OCI-LY7 (cell line): ENCODE measurements at regions not wholly inside any gene's neighbourhood (a gene's known extent, or its start where the extent isn't known, plus 50 kb on each side); places are given as distances from the start of the nearest gene placed in this dataset.

Experiments
- BruUV-seq: library from RNA; stranded (reverse); fragments of 400-500 nt; replicated peaks from 2 replicates; lab custom pipeline; 2021; lab: Mats Ljungman, UMichigan
- CTCF ChIA-PET: fragments of 300-600 bp; sonication (Branson Sonifier 250); formaldehyde crosslinking; loops from one replicate; lab custom pipeline; 2022; ENCODE audit warnings: antibody characterized with exemption; ENCODE audit not compliant: unreplicated experiment; lab: Charles Lee
- POLR2A ChIA-PET: fragments of 300-600 bp; sonication (Branson Sonifier 250); formaldehyde crosslinking; loops from one replicate; lab custom pipeline; 2022; ENCODE audit warnings: antibody characterized with exemption; lab: Charles Lee
- DNase-seq: peaks from one replicate; pipeline ENCODE4 v3.0.0-alpha.2; 2015; ENCODE audit warnings: low spot score
- H2AFZ ChIP-seq: fragments of 200-600 bp; sonication (generic), shearing (Covaris generic); 2 replicates; pipeline ENCODE4 v1.6.1; 2014; ENCODE audit warnings: mild to moderate bottlenecking, antibody characterized with exemption, low read length, moderate library complexity
- H3K27ac ChIP-seq: fragments of 200-600 bp; sonication (generic); 2 replicates; pipeline ENCODE4 v1.5.1; 2014; ENCODE audit warnings: mixed run types, low read depth, mild to moderate bottlenecking, moderate library complexity, low read length, inconsistent platforms; ENCODE audit not compliant: poor library complexity, severe bottlenecking
- H3K36me3 ChIP-seq: fragments of 200-600 bp; sonication (generic); 2 replicates; pipeline ENCODE4 v1.6.1; 2014; ENCODE audit warnings: mild to moderate bottlenecking, antibody characterized with exemption, low read length, moderate library complexity, mixed read lengths; ENCODE audit not compliant: insufficient read depth
- H3K4me1 ChIP-seq: fragments of 200-600 bp; sonication (generic); 2 replicates; pipeline ENCODE4 v1.5.1; 2014; ENCODE audit warnings: mild to moderate bottlenecking, low read length; ENCODE audit not compliant: insufficient read depth, poor library complexity, severe bottlenecking
- H3K4me2 ChIP-seq: fragments of 200-600 bp; sonication (generic); 2 replicates; pipeline ENCODE4 v1.6.1; 2014; ENCODE audit warnings: mild to moderate bottlenecking, low read length
- H3K4me3 ChIP-seq: fragments of 200-600 bp; sonication (generic); 2 replicates; pipeline ENCODE4 v1.5.1; 2014; ENCODE audit warnings: mild to moderate bottlenecking, low read depth, low read length; ENCODE audit not compliant: poor library complexity, severe bottlenecking
- H3K79me2 ChIP-seq: fragments of 200-600 bp; sonication (generic); 2 replicates; pipeline ENCODE4 v1.6.1; 2016; ENCODE audit warnings: low read depth, mild to moderate bottlenecking, low read length, moderate library complexity, mixed read lengths; ENCODE audit not compliant: insufficient read depth
- H3K9me2 ChIP-seq: fragments of 200-600 bp; sonication (generic); 2 replicates; pipeline ENCODE4 v1.6.1; 2016; ENCODE audit warnings: mild to moderate bottlenecking, low read length, mixed read lengths; ENCODE audit not compliant: insufficient read depth
- H3K9me3 ChIP-seq: fragments of 200-600 bp; sonication (generic); 2 replicates; pipeline ENCODE4 v1.6.1; 2014; ENCODE audit warnings: mild to moderate bottlenecking, mixed run types, low read length, mixed read lengths
- H4K20me1 ChIP-seq: fragments of 200-600 bp; sonication (generic); 2 replicates; pipeline ENCODE4 v1.6.1; 2014; ENCODE audit warnings: mild to moderate bottlenecking, antibody characterized with exemption, low read length, moderate library complexity, mixed read lengths; ENCODE audit not compliant: insufficient read depth
- CTCF ChIP-seq: fragments of 200-600 bp; sonication (generic); conservative IDR thresholded peaks from 2 replicates; pipeline ENCODE4 v1.5.1; 2014; ENCODE audit warnings: mild to moderate bottlenecking, antibody characterized with exemption, low read length, moderate library complexity, mixed read lengths
- EZH2phosphoT487 ChIP-seq: fragments of 200-600 bp; sonication (generic); IDR thresholded peaks from 2 replicates; pipeline ENCODE4 v1.6.1; 2018; ENCODE audit warnings: low read depth, borderline replicate concordance, mild to moderate bottlenecking, mixed run types, antibody characterized with exemption, low read length, moderate library complexity, mixed read lengths
- intact Hi-C: fragments of 100-400 bp; cut with micrococcal nuclease; formaldehyde crosslinking; loops from one replicate; pipeline ENCODE4 v1.10.0; 2022; ENCODE audit not compliant: unreplicated experiment

- no peaks in the 10 kb centered on the region for H3K36me3 ChIP-seq
- no peak overlapping the region for H3K4me2 ChIP-seq
- no peaks in the 10 kb centered on the region for H4K20me1 ChIP-seq
- no peak overlapping the region for H3K4me3 ChIP-seq
- H3K4me1 ChIP-seq = no peaks in the 10 kb centered on the region
- DNase-seq = no peak
- CTCF ChIA-PET = no interaction called here
- no peaks in the 10 kb centered on the region for H3K9me3 ChIP-seq
- no peaks in the 10 kb centered on the region for H3K79me2 ChIP-seq
- no peak overlapping the region for H3K27ac ChIP-seq
- POLR2A ChIA-PET = no interaction called here
- TF ChIP-seq CTCF (no peak), EZH2phosphoT487 (no peak)
- BruUV-seq = no TSS peak
- H3K9me2 ChIP-seq = no peaks in the 10 kb centered on the region
- intact Hi-C loops = no loop called here
- H2AFZ ChIP-seq = no peak overlapping the region
Observed at GRCh38 chr3:73791356-73791755, 166.6 kb upstream of the PDZRN3 start.

- Histone ChIP-seq H3K79me2 (no peaks in the 10 kb centered on the region), H3K4me3 (no peak overlapping the region), H3K27ac (no peak overlapping the region), H3K9me3 (no peaks in the 10 kb centered on the region), H3K9me2 (no peaks in the 10 kb centered on the region), H3K4me2 (no peak overlapping the region), H2AFZ (no peak overlapping the region), H3K4me1 (no peaks in the 10 kb centered on the region), H3K36me3 (no peaks in the 10 kb centered on the region), H4K20me1 (no peaks in the 10 kb centered on the region)
- ChIA-PET CTCF (no interaction called here), POLR2A (interaction anchor here (0.7 kb wide), 3 partner anchors 11 to 41 kb away, joined by 3 to 6 read pairs (median 4); no protein-coding TSS in a partner anchor)
- BruUV-seq = no TSS peak
- TF ChIP-seq CTCF = no peak
- no peak for TF ChIP-seq EZH2phosphoT487
- no peak for DNase-seq
- intact Hi-C loops = no loop called here
Observed at GRCh38 chr3:73789825-73790444, 165.2 kb upstream of the PDZRN3 start.

- ChIA-PET POLR2A (no interaction called here), CTCF (no interaction called here)
- Histone ChIP-seq H3K9me2 (no peaks in the 10 kb centered on the region), H3K4me3 (no peak overlapping the region), H3K4me1 (no peaks in the 10 kb centered on the region), H3K27ac (no peak overlapping the region), H4K20me1 (no peaks in the 10 kb centered on the region), H3K9me3 (no peaks in the 10 kb centered on the region), H3K79me2 (no peaks in the 10 kb centered on the region), H3K4me2 (no peak overlapping the region), H2AFZ (no peak overlapping the region), H3K36me3 (no peaks in the 10 kb centered on the region)
- TF ChIP-seq EZH2phosphoT487 = no peak
- TF ChIP-seq CTCF = no peak
- intact Hi-C loops = no loop called here
- no TSS peak for BruUV-seq
- no peak for DNase-seq
Observed at GRCh38 chr3:73787620-73788019, 162.9 kb upstream of the PDZRN3 start.
